Astrocyte (in vitro differentiated cells and primary cell): ENCODE measurements at regions not wholly inside any gene's neighbourhood (a gene's known extent, or its start where the extent isn't known, plus 50 kb on each side); places are given as distances from the start of the nearest gene placed in this dataset.

Experiments used
- DNase-seq: peaks from one replicate; pipeline ENCODE4 v3.0.0-alpha.2; 2010; ENCODE audit warnings: low read depth
- FAIRE-seq: peaks from 2 replicates; lab custom pipeline; 2011; peaks lifted over from hg19 to GRCh38; lab: Jason Lieb, UNC
- H2AFZ ChIP-seq: 2 replicates; pipeline ENCODE4 v1.6.0; 2012; ENCODE audit warnings: low read depth, low read length, inconsistent platforms
- H3K27ac ChIP-seq: 2 replicates; pipeline ENCODE4 v1.5.1; 2011; ENCODE audit warnings: low read depth, low read length, inconsistent platforms
- H3K27me3 ChIP-seq: 2 replicates; pipeline ENCODE4 v1.6.0; 2011; ENCODE audit warnings: low read length, inconsistent platforms; ENCODE audit not compliant: insufficient read depth
- H3K36me3 ChIP-seq: 2 replicates; pipeline ENCODE4 v1.5.1; 2011; ENCODE audit warnings: low read length, inconsistent platforms; ENCODE audit not compliant: insufficient read depth
- H3K4me1 ChIP-seq: 2 replicates; pipeline ENCODE4 v1.5.1; 2011; ENCODE audit warnings: low read length, inconsistent platforms; ENCODE audit not compliant: insufficient read depth
- H3K4me2 ChIP-seq: 2 replicates; pipeline ENCODE4 v1.6.0; 2012; ENCODE audit warnings: low read length, inconsistent platforms
- H3K4me3 ChIP-seq: 2 replicates; pipeline ENCODE4 v1.5.1; 2011; ENCODE audit warnings: low read depth, mild to moderate bottlenecking, low read length, inconsistent platforms; ENCODE audit not compliant: insufficient read depth
- H3K79me2 ChIP-seq: 2 replicates; pipeline ENCODE4 v1.6.0; 2012; ENCODE audit warnings: mild to moderate bottlenecking, low read length, inconsistent platforms; ENCODE audit not compliant: insufficient read depth
- H3K9ac ChIP-seq: 2 replicates; pipeline ENCODE4 v1.6.0; 2012; ENCODE audit warnings: mild to moderate bottlenecking, low read length, inconsistent platforms
- H3K9me3 ChIP-seq: 2 replicates; pipeline ENCODE4 v1.5.1; 2012; ENCODE audit warnings: low read depth, mild to moderate bottlenecking, low read length, inconsistent platforms; ENCODE audit not compliant: insufficient read depth
- H4K20me1 ChIP-seq: 2 replicates; pipeline ENCODE4 v1.6.0; 2012; ENCODE audit warnings: low read length, inconsistent platforms; ENCODE audit not compliant: insufficient read depth
- H3K27ac Mint-ChIP-seq: one replicate; pipeline ENCODE4 v1.8.0; 2021; ENCODE audit warnings: mild to moderate bottlenecking, mixed read lengths; ENCODE audit not compliant: unreplicated experiment
- H3K27me3 Mint-ChIP-seq: one replicate; pipeline ENCODE4 v1.8.0; 2021; ENCODE audit warnings: low read depth, mixed read lengths; ENCODE audit not compliant: unreplicated experiment
- H3K36me3 Mint-ChIP-seq: one replicate; pipeline ENCODE4 v1.8.0; 2021; ENCODE audit warnings: low read depth, mixed read lengths; ENCODE audit not compliant: unreplicated experiment
- H3K4me1 Mint-ChIP-seq: one replicate; pipeline ENCODE4 v1.8.0; 2021; ENCODE audit warnings: low read depth, mixed read lengths; ENCODE audit not compliant: unreplicated experiment
- H3K4me3 Mint-ChIP-seq: one replicate; pipeline ENCODE4 v1.8.0; 2021; ENCODE audit warnings: mild to moderate bottlenecking, moderate library complexity, mixed read lengths; ENCODE audit not compliant: unreplicated experiment
- H3K9me3 Mint-ChIP-seq: one replicate; pipeline ENCODE4 v1.8.0; 2021; ENCODE audit warnings: mild to moderate bottlenecking, mixed read lengths; ENCODE audit not compliant: unreplicated experiment
- CTCF ChIP-seq: IDR thresholded peaks from 2 replicates; pipeline ENCODE4 v1.5.1; 2011; ENCODE audit warnings: low read depth, mild to moderate bottlenecking, inconsistent platforms, low read length, moderate library complexity; ENCODE audit not compliant: insufficient read depth
- EZH2 ChIP-seq: IDR thresholded peaks from 2 replicates; pipeline ENCODE4 v1.6.1; 2012; ENCODE audit warnings: mild to moderate bottlenecking, low read length, inconsistent platforms; ENCODE audit not compliant: insufficient read depth

GRCh38 chr1:56418151-56418631, 161.2 kb downstream of the PLPP3 start:
- Histone ChIP-seq H3K4me2 (no peak overlapping the region), H3K27me3 (no peaks in the 10 kb centered on the region), H3K79me2 (no peaks in the 10 kb centered on the region), H2AFZ (no peak overlapping the region), H3K36me3 (no peaks in the 10 kb centered on the region), H3K27ac (no peak overlapping the region), H3K9ac (no peak overlapping the region), H3K9me3 (no peaks in the 10 kb centered on the region), H3K4me1 (peaks cover 5% of the 10 kb centered on the region), H4K20me1 (no peaks in the 10 kb centered on the region), H3K4me3 (no peak overlapping the region)
- TF ChIP-seq EZH2 (no peak), CTCF (no peak)
- H3K36me3 Mint-ChIP-seq: no peaks in the 10 kb centered on the region
- H3K4me3 Mint-ChIP-seq: no peak overlapping the region
- peaks cover 2% of the 10 kb centered on the region for H3K9me3 Mint-ChIP-seq
- peaks cover 9% of the 10 kb centered on the region for H3K27me3 Mint-ChIP-seq
- FAIRE-seq (no peak), DNase-seq (no peak)
- H3K4me1 Mint-ChIP-seq: peaks cover 6% of the 10 kb centered on the region
- H3K27ac Mint-ChIP-seq: no peak overlapping the region

- Histone ChIP-seq H3K36me3 (no peaks in the 10 kb centered on the region), H3K27me3 (no peaks in the 10 kb centered on the region), H4K20me1 (no peaks in the 10 kb centered on the region), H2AFZ (no peak overlapping the region), H3K4me1 (peaks cover 5% of the 10 kb centered on the region), H3K9ac (no peak overlapping the region), H3K4me2 (no peak overlapping the region), H3K4me3 (no peak overlapping the region), H3K9me3 (no peaks in the 10 kb centered on the region), H3K27ac (no peak overlapping the region), H3K79me2 (no peaks in the 10 kb centered on the region)
- Mint-ChIP-seq H3K4me3 (no peak overlapping the region), H3K27me3 (peaks cover 9% of the 10 kb centered on the region), H3K9me3 (peaks cover 2% of the 10 kb centered on the region), H3K36me3 (no peaks in the 10 kb centered on the region), H3K27ac (no peak overlapping the region), H3K4me1 (peaks cover 6% of the 10 kb centered on the region)
- TF ChIP-seq CTCF (no peak), EZH2 (no peak)
- FAIRE-seq: no peak
- no peak for DNase-seq
Measured at GRCh38 chr1:56417646-56418045, 161.7 kb downstream of the PLPP3 start.

GRCh38 chr1:56416495-56416894, 162.9 kb downstream of the PLPP3 start:
- peaks cover 2% of the 10 kb centered on the region for H3K9me3 Mint-ChIP-seq
- H3K36me3 Mint-ChIP-seq: no peaks in the 10 kb centered on the region
- FAIRE-seq (no peak), DNase-seq (no peak)
- no peak overlapping the region for H3K9ac ChIP-seq
- H3K27me3 Mint-ChIP-seq: peaks cover 12% of the 10 kb centered on the region
- H3K27ac ChIP-seq: no peak overlapping the region
- peaks cover 5% of the 10 kb centered on the region for H3K4me1 ChIP-seq
- H3K4me3 ChIP-seq: no peak overlapping the region
- H3K79me2 ChIP-seq: no peaks in the 10 kb centered on the region
- no peak overlapping the region for H3K4me2 ChIP-seq
- H3K27ac Mint-ChIP-seq: no peak overlapping the region
- H3K36me3 ChIP-seq: no peaks in the 10 kb centered on the region
- H3K9me3 ChIP-seq: no peaks in the 10 kb centered on the region
- TF ChIP-seq CTCF: no peak
- TF ChIP-seq EZH2: no peak
- H4K20me1 ChIP-seq: no peaks in the 10 kb centered on the region
- peaks cover 6% of the 10 kb centered on the region for H3K4me1 Mint-ChIP-seq
- H3K27me3 ChIP-seq: no peaks in the 10 kb centered on the region
- no peak overlapping the region for H3K4me3 Mint-ChIP-seq
- H2AFZ ChIP-seq: no peak overlapping the region
